ENCODE measurements at regions not wholly inside any gene's neighbourhood (a gene's known extent, or its start where the extent isn't known, plus 50 kb on each side); places are given as distances from the start of the nearest gene placed in this dataset.
"Not testable (repeated sequence)": the region's sequence is repeated elsewhere in the genome, so short reads cannot be mapped to it uniquely, and the experiment has no call there.

DNA sequence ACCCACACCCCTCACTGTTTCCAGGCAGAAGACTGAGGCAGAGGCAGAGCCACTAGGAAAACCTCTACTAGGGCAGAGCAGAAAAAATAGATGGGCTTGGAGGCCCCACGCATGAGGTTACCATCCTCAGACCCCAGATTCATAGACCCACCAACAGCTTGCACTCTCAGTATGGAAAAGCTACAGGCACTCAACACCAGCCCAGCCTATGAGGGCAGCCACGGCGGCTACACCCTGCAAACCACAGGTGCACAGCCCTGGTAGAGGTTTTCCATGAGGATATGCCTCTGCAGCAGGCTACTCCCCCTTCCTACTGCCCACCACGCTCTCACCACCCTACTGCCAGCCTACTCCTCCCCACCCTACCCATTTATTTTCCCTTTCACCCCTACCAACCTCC lies 235.1 kb downstream of the CWH43 start:
- Mint-ChIP-seq H3K36me3 (ENCODE audit: low read depth) (peaks cover 5% of the 10 kb centered on the region), H3K9me3 (peaks cover 60% of the 10 kb centered on the region), H3K27ac (no peak overlapping the region), H3K27me3 (ENCODE audit: insufficient read depth) (no peaks in the 10 kb centered on the region), H3K4me1 (ENCODE audit: low read depth) (no peaks in the 10 kb centered on the region), H3K4me3 (no peak overlapping the region)
- TF ChIP-seq, protein P1, sequence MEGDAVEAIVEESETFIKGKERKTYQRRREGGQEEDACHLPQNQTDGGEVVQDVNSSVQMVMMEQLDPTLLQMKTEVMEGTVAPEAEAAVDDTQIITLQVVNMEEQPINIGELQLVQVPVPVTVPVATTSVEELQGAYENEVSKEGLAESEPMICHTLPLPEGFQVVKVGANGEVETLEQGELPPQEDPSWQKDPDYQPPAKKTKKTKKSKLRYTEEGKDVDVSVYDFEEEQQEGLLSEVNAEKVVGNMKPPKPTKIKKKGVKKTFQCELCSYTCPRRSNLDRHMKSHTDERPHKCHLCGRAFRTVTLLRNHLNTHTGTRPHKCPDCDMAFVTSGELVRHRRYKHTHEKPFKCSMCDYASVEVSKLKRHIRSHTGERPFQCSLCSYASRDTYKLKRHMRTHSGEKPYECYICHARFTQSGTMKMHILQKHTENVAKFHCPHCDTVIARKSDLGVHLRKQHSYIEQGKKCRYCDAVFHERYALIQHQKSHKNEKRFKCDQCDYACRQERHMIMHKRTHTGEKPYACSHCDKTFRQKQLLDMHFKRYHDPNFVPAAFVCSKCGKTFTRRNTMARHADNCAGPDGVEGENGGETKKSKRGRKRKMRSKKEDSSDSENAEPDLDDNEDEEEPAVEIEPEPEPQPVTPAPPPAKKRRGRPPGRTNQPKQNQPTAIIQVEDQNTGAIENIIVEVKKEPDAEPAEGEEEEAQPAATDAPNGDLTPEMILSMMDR (IDR thresholded peaks at IDR 0.05): no peak
- no peak for DNase-seq

- not testable (repeated sequence) for DNase-seq; H3K4me3 Mint-ChIP-seq; H3K36me3 Mint-ChIP-seq (ENCODE audit: low read depth); H3K27ac Mint-ChIP-seq; H3K27me3 Mint-ChIP-seq (ENCODE audit: insufficient read depth); H3K4me1 Mint-ChIP-seq (ENCODE audit: low read depth)
- H3K9me3 Mint-ChIP-seq: peaks cover 54% of the 10 kb centered on the region
Observed at GRCh38 chr4:49222810-49223209, 236.7 kb downstream of the CWH43 start.

DNA sequence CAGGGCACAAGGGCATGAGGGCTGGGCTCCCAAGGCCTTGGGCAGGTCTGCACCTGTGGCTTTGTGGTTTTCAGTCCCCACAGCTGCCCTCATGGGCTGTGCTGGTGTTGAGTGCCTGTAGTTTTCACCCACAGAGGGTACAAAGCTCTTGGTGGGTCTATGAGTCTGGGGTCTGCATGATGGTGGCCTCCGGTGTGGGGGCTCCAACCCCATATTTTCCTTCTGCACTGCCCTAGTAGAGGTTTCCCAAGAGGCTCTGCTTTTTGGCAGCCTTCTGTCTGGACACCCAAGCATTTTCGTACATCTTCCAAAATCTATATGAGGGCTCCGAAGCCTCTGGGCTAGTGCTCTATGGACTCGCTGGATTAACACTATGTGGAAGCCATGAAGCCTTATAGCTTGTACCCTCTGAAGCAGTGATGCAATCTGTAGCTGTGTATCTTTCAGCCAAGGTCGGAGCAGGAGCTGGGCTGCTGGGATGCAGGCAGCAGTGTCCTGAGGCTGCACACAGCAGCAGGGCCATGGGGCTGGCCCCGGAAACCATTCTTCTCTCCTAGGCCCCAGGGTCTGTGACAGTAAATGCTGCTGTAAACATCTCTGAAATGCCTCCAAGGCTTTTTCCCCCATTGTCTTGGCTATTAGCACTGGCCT lies 240.3 kb downstream of the CWH43 start:
- H3K9me3 Mint-ChIP-seq: peaks cover 39% of the 10 kb centered on the region
- H3K4me3 Mint-ChIP-seq, H3K27ac Mint-ChIP-seq: not testable (repeated sequence)

GRCh38 chr4:49227941-49228340 lies 241.9 kb downstream of the CWH43 start:
- not testable (repeated sequence) for DNase-seq; H3K4me3 Mint-ChIP-seq; H3K27me3 Mint-ChIP-seq (ENCODE audit: insufficient read depth); H3K27ac Mint-ChIP-seq; H3K36me3 Mint-ChIP-seq (ENCODE audit: low read depth); H3K4me1 Mint-ChIP-seq (ENCODE audit: low read depth)
- H3K9me3 Mint-ChIP-seq: peaks cover 28% of the 10 kb centered on the region

More for the DNA sequence above, 240.3 kb downstream of the CWH43 start:
- not testable (repeated sequence) for H3K36me3 Mint-ChIP-seq (ENCODE audit: low read depth); H3K4me1 Mint-ChIP-seq (ENCODE audit: low read depth); DNase-seq; H3K27me3 Mint-ChIP-seq (ENCODE audit: insufficient read depth)

- not testable (repeated sequence) for H3K4me1 Mint-ChIP-seq (ENCODE audit: low read depth); H3K36me3 Mint-ChIP-seq (ENCODE audit: low read depth); H3K27me3 Mint-ChIP-seq (ENCODE audit: insufficient read depth); H3K4me3 Mint-ChIP-seq; H3K27ac Mint-ChIP-seq; DNase-seq
- H3K9me3 Mint-ChIP-seq: peaks cover 21% of the 10 kb centered on the region
Observed at GRCh38 chr4:49229243-49229642, 243.2 kb downstream of the CWH43 start.

- not testable (repeated sequence) for H3K4me3 Mint-ChIP-seq; DNase-seq; H3K4me1 Mint-ChIP-seq (ENCODE audit: low read depth); H3K36me3 Mint-ChIP-seq (ENCODE audit: low read depth); H3K27ac Mint-ChIP-seq; H3K27me3 Mint-ChIP-seq (ENCODE audit: insufficient read depth)
- peaks cover 20% of the 10 kb centered on the region for H3K9me3 Mint-ChIP-seq
Observed at GRCh38 chr4:49229713-49230112, 243.6 kb downstream of the CWH43 start.

GRCh38 chr4:49233346-49233745 lies 247.3 kb downstream of the CWH43 start:
- H3K9me3 Mint-ChIP-seq: peaks cover 24% of the 10 kb centered on the region
- DNase-seq; H3K27me3 Mint-ChIP-seq (ENCODE audit: insufficient read depth); H3K36me3 Mint-ChIP-seq (ENCODE audit: low read depth); H3K27ac Mint-ChIP-seq; H3K4me1 Mint-ChIP-seq (ENCODE audit: low read depth); H3K4me3 Mint-ChIP-seq: not testable (repeated sequence)

- not testable (repeated sequence) for DNase-seq; H3K4me3 Mint-ChIP-seq; H3K27ac Mint-ChIP-seq; H3K27me3 Mint-ChIP-seq (ENCODE audit: insufficient read depth); H3K4me1 Mint-ChIP-seq (ENCODE audit: low read depth); H3K36me3 Mint-ChIP-seq (ENCODE audit: low read depth)
- peaks cover 21% of the 10 kb centered on the region for H3K9me3 Mint-ChIP-seq
Observed at GRCh38 chr4:49233749-49234148, 247.7 kb downstream of the CWH43 start.

GRCh38 chr4:49234382-49234781 lies 248.3 kb downstream of the CWH43 start:
- not testable (repeated sequence) for H3K4me3 Mint-ChIP-seq; H3K27ac Mint-ChIP-seq; H3K36me3 Mint-ChIP-seq (ENCODE audit: low read depth); H3K27me3 Mint-ChIP-seq (ENCODE audit: insufficient read depth); H3K4me1 Mint-ChIP-seq (ENCODE audit: low read depth); DNase-seq
- peaks cover 21% of the 10 kb centered on the region for H3K9me3 Mint-ChIP-seq

GRCh38 chr4:49235413-49236160 lies 249.5 kb downstream of the CWH43 start:
- H3K27ac Mint-ChIP-seq; H3K27me3 Mint-ChIP-seq (ENCODE audit: insufficient read depth); H3K4me1 Mint-ChIP-seq (ENCODE audit: low read depth); DNase-seq; H3K36me3 Mint-ChIP-seq (ENCODE audit: low read depth); H3K4me3 Mint-ChIP-seq: not testable (repeated sequence)
- peaks cover 28% of the 10 kb centered on the region for H3K9me3 Mint-ChIP-seq

DNA sequence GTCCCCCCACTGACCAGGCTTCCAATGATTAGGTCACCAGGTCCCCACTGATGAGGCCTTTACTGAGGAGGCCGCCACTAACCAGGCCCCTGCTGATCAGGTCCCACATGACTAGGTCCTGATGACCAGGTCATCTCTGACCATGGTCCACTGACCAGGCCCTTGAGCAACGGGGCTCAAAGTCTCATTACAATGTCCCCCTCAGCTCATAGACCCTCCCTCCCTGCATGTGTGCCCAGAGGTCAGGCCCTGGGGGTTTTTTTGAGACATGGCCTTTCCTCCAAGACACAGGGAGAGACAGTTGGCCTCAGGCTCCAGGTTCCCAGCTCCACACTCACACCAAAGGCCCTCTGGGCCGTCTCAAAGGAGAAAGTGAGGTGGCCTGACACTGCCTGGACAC lies 250.4 kb downstream of the CWH43 start:
- not testable (repeated sequence) for H3K4me3 Mint-ChIP-seq; DNase-seq; H3K27me3 Mint-ChIP-seq (ENCODE audit: insufficient read depth); H3K36me3 Mint-ChIP-seq (ENCODE audit: low read depth); H3K4me1 Mint-ChIP-seq (ENCODE audit: low read depth); H3K27ac Mint-ChIP-seq
- H3K9me3 Mint-ChIP-seq: peaks cover 32% of the 10 kb centered on the region

- H3K4me1 Mint-ChIP-seq (ENCODE audit: low read depth); H3K36me3 Mint-ChIP-seq (ENCODE audit: low read depth): not testable (repeated sequence)
- H3K9me3 Mint-ChIP-seq: peaks cover 25% of the 10 kb centered on the region
Observed at GRCh38 chr4:49241295-49241694, 255.2 kb downstream of the CWH43 start.

GRCh38 chr4:49262786-49263185 lies 276.7 kb downstream of the CWH43 start:
- DNase-seq; H3K9me3 Mint-ChIP-seq; H3K27ac Mint-ChIP-seq; H3K36me3 Mint-ChIP-seq (ENCODE audit: low read depth); H3K27me3 Mint-ChIP-seq (ENCODE audit: insufficient read depth); H3K4me3 Mint-ChIP-seq; H3K4me1 Mint-ChIP-seq (ENCODE audit: low read depth): not testable (repeated sequence)

More at GRCh38 chr4:49241295-49241694, 255.2 kb downstream of the CWH43 start:
- DNase-seq; H3K27me3 Mint-ChIP-seq (ENCODE audit: insufficient read depth); H3K4me3 Mint-ChIP-seq; H3K27ac Mint-ChIP-seq: not testable (repeated sequence)

Measured in HFFc6 (cell line).